Lower lobe of right lung (tissue), 2 donors: ENCODE measurements at regions not wholly inside any gene's neighbourhood (a gene's known extent, or its start where the extent isn't known, plus 50 kb on each side); places are given as distances from the start of the nearest gene placed in this dataset.

ENCODE experiments used
- ATAC-seq, 2 donors: fragments of 200-7000 bp; cut with Tn5 transposase; one replicate each; pipeline ENCODE4 v1.9.1; 2020 to 2022; ENCODE audit warnings: mild to moderate bottlenecking in 2 of 2, moderate library complexity in 2 of 2
- DNase-seq: peaks from one replicate; pipeline ENCODE4 v3.0.0-alpha.2; 2020
- H3K27ac ChIP-seq: fragments of 200-600 bp; one replicate; pipeline ENCODE4 v1.8.0; 2022
- H3K27me3 ChIP-seq: fragments of 200-600 bp; one replicate; pipeline ENCODE4 v1.8.0; 2022; ENCODE audit warnings: low read depth
- H3K36me3 ChIP-seq: fragments of 200-600 bp; one replicate; pipeline ENCODE4 v1.8.0; 2022; ENCODE audit warnings: mild to moderate bottlenecking
- H3K4me1 ChIP-seq: fragments of 200-600 bp; one replicate; pipeline ENCODE4 v1.8.0; 2022
- H3K4me3 ChIP-seq: fragments of 200-600 bp; one replicate; pipeline ENCODE4 v1.8.0; 2022; ENCODE audit warnings: mild to moderate bottlenecking
- H3K9me3 ChIP-seq: fragments of 200-600 bp; one replicate; pipeline ENCODE4 v1.8.0; 2022
- intact Hi-C: fragments of 100-400 bp; cut with DNase I; formaldehyde crosslinking; loops from one replicate; pipeline ENCODE4 v1.11.0; 2022
- TF ChIP-seq, protein P1 (sequence below): fragments of 200-600 bp; IDR thresholded peaks from one replicate; pipeline ENCODE4 v1.8.0; 2022; ENCODE audit warnings: antibody characterized with exemption, mild to moderate bottlenecking
- donor health status: DM: no; HTN: yes; CAD: no; lungs with severe emphysema.

DNA sequence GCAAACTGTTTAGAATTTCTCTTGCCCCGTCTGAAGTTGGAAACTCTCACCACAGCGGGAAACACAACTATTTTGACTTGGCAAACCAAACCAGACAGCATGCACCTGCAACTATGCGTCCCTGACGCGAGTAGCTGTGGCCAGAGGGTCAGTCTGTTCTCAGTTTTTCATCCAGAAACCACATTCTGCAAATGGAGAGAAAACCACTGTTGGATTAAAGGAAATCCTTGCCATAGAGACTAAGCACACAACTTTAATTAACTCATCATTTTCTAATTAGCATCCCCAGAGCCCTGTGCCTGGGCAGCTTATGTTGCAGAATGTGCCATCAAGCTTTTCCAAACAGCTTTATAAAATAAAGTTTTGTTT lies 415.7 kb upstream of the TCF4 start:
- DNase-seq (no peak), ATAC-seq (no peak)
- no peaks in the 10 kb centered on the region for H3K36me3 ChIP-seq
- no peaks in the 10 kb centered on the region for H3K9me3 ChIP-seq
- H3K27ac ChIP-seq: no peak overlapping the region
- H3K4me3 ChIP-seq: no peak overlapping the region
- intact Hi-C loops: no loop called here
- TF ChIP-seq, protein P1, sequence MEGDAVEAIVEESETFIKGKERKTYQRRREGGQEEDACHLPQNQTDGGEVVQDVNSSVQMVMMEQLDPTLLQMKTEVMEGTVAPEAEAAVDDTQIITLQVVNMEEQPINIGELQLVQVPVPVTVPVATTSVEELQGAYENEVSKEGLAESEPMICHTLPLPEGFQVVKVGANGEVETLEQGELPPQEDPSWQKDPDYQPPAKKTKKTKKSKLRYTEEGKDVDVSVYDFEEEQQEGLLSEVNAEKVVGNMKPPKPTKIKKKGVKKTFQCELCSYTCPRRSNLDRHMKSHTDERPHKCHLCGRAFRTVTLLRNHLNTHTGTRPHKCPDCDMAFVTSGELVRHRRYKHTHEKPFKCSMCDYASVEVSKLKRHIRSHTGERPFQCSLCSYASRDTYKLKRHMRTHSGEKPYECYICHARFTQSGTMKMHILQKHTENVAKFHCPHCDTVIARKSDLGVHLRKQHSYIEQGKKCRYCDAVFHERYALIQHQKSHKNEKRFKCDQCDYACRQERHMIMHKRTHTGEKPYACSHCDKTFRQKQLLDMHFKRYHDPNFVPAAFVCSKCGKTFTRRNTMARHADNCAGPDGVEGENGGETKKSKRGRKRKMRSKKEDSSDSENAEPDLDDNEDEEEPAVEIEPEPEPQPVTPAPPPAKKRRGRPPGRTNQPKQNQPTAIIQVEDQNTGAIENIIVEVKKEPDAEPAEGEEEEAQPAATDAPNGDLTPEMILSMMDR: no peak
- no peaks in the 10 kb centered on the region for H3K4me1 ChIP-seq
- H3K27me3 ChIP-seq: no peaks in the 10 kb centered on the region

DNA sequence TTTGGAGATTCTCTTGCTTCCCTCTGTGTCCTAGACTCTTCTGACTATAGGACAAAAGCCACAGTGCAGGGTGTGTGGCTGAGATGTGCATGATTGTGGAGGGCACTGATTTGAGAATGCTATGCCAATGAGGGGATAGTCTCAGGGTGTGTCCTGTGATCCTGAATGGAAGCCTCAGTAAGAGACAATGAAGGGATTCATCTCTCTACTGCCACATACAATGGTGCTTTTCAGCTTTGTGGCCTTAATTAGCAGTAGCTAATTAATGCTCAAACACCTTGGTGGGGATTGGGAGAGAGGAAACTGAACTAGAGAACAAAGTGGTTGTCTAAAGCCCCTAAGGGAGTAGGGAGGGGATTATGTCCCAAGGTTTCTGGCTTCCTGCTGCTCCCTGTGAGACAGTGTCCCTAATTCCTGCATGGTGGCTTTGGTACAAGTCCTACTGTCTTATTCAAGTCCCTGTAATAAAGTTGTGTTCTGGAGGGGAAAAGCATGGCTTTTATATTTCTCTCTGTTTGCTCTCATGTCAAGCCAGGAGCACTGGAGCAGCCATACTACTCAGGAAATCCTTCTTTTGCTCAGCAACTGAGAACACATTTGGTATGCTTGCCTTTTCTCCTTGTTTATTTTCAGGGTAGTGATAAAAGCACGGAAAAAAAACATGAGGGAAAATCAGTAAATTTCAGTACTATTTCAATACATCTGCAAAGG lies 415.2 kb upstream of the TCF4 start:
- TF ChIP-seq, protein P1: no peak
- no peak for ATAC-seq
- no peak overlapping the region for H3K27ac ChIP-seq
- H3K36me3 ChIP-seq: no peaks in the 10 kb centered on the region
- H3K4me3 ChIP-seq: no peak overlapping the region
- H3K27me3 ChIP-seq: no peaks in the 10 kb centered on the region
- intact Hi-C loops: no loop called here
- no peaks in the 10 kb centered on the region for H3K9me3 ChIP-seq
- DNase-seq: no peak
- H3K4me1 ChIP-seq: no peaks in the 10 kb centered on the region

DNA sequence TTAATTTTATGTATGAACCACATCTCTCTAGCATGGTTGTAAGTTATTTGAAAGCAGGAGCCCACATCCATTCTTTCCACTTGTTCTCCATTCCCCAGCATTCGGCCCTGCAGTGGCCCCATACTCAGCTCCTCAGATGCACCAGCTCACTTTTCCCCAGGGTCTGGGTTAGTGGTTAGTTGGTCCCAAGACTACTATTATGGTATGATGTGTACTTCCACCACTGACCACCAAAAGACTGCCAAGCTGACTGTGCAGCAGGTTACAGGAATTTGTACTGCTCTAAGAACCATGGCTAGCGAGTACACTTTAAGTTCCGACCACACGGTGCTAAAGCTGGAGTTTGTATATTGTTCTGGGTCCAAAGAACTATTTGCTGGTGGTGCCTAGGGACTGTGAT lies 413.6 kb upstream of the TCF4 start:
- Histone ChIP-seq H3K27ac (no peak overlapping the region), H3K4me3 (no peak overlapping the region), H3K27me3 (no peaks in the 10 kb centered on the region), H3K9me3 (no peaks in the 10 kb centered on the region), H3K4me1 (peaks cover 10% of the 10 kb centered on the region), H3K36me3 (no peaks in the 10 kb centered on the region)
- TF ChIP-seq, protein P1: no peak
- intact Hi-C loops: no loop called here
- DNase-seq: no peak
- no peak for ATAC-seq

DNA sequence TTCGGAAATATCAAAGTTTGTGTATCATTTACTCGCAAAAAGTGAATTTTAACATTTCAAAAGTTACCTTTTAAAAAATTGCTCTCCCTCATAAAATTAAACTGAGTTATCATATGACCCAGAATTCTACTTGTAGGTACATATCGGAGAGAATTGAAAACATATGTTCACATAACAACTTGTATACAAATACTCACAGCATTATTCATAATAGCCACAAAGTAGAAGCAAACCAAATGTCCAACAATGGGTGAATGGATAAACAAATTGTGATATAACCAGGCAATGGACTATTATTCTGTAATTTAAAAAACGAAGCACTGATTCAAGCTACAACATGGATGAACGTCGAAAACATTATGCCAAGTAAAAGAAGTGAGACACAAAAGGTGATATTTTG lies 412.0 kb upstream of the TCF4 start:
- H3K4me1 ChIP-seq: peaks cover 10% of the 10 kb centered on the region
- no peaks in the 10 kb centered on the region for H3K36me3 ChIP-seq
- intact Hi-C loops: no loop called here
- H3K27ac ChIP-seq: no peak overlapping the region
- TF ChIP-seq, protein P1: no peak
- H3K4me3 ChIP-seq: no peak overlapping the region
- ATAC-seq (no peak), DNase-seq (no peak)
- no peaks in the 10 kb centered on the region for H3K27me3 ChIP-seq
- H3K9me3 ChIP-seq: no peaks in the 10 kb centered on the region

DNA sequence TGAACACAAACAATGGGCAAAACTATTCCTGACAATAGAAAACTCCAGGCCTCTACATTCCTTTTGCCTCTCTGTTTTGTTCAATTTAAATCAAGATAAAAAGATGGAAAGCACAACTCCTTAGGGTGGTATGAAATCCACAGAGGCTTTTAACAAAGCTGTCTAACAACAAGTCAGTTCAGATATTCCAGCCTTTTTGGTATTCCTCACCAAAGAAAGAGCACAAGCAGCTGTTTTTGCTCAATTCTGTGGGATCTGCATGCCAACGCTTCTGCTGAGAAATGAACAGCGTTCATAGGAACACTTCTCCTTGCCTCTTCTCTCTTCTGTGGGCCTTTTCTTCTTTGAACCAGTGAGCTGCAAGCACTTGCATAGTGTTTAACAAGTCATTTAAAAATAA lies 411.6 kb upstream of the TCF4 start:
- intact Hi-C loops: no loop called here
- H3K4me3 ChIP-seq: no peak overlapping the region

More for the DNA sequence above, 411.6 kb upstream of the TCF4 start:
- no peak overlapping the region for H3K27ac ChIP-seq
- H3K27me3 ChIP-seq: no peaks in the 10 kb centered on the region
- TF ChIP-seq, protein P1: no peak
- no peaks in the 10 kb centered on the region for H3K36me3 ChIP-seq
- ATAC-seq: no peak
- peaks cover 10% of the 10 kb centered on the region for H3K4me1 ChIP-seq
- DNase-seq: no peak
- no peaks in the 10 kb centered on the region for H3K9me3 ChIP-seq
